Erythroblast (primary cell): ENCODE measurements at regions not wholly inside any gene's neighbourhood (a gene's known extent, or its start where the extent isn't known, plus 50 kb on each side); places are given as distances from the start of the nearest gene placed in this dataset.

ENCODE experiments used
- GATA1 ChIP-seq: IDR thresholded peaks from 2 replicates; pipeline ENCODE4 v1.6.1; 2011; ENCODE audit warnings: low read depth, mild to moderate bottlenecking, control low read depth, low read length, moderate library complexity
- POLR2A ChIP-seq: IDR thresholded peaks from 2 replicates; pipeline ENCODE4 v1.6.1; 2011; ENCODE audit warnings: mild to moderate bottlenecking, low read length

DNA sequence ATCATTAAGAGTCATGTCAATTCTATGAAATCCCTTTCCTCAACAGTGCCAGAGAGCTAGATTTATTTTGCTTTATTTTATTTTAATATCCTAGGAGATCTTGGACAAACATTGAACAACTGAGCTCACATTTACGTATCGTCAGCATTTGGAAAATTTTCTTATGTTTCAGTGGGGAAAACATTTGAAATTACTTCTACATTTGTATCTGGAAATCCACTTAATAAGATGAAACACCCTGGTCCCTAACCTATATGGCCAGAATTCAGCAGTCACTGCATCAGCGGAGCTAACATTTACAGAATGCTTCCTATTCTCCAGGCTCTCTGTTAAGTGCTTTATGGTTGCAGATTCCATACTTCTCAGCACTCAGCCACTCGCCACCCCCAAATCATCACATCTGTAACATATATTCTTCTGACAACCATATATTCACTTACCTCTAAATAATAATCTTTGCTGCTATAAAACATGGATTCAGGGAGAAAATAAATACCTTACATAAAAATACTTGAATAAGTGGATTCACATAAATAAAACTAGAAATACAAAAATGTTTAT is 773.9 kb downstream of the JRKL start:
- TF ChIP-seq POLR2A: no peak
- TF ChIP-seq GATA1: no peak
